Neuronal stem cell (in vitro differentiated cells): ENCODE measurements at regions not wholly inside any gene's neighbourhood (a gene's known extent, or its start where the extent isn't known, plus 50 kb on each side); places are given as distances from the start of the nearest gene placed in this dataset.

Experiments used
- DNase-seq: peaks from one replicate; pipeline ENCODE4 v3.0.0-alpha.2; 2013; ENCODE audit warnings: low spot score
- H2AFZ ChIP-seq: one replicate; pipeline ENCODE4 v1.6.1; 2013; ENCODE audit warnings: mild to moderate bottlenecking, low read length, inconsistent platforms
- H2AK5ac ChIP-seq: 2 replicates; pipeline ENCODE4 v1.6.1; 2013; ENCODE audit warnings: low read depth, mild to moderate bottlenecking, inconsistent platforms, low read length, moderate library complexity, mixed read lengths
- H2BK120ac ChIP-seq: 2 replicates; pipeline ENCODE4 v1.6.1; 2013; ENCODE audit warnings: low read depth, mild to moderate bottlenecking, inconsistent platforms, low read length, moderate library complexity, mixed read lengths
- H2BK12ac ChIP-seq: one replicate; pipeline ENCODE4 v1.6.1; 2013; ENCODE audit warnings: low read length, inconsistent platforms
- H2BK15ac ChIP-seq: 2 replicates; pipeline ENCODE4 v1.6.1; 2013; ENCODE audit warnings: mild to moderate bottlenecking, low read length, inconsistent platforms, mixed read lengths
- H2BK5ac ChIP-seq: one replicate; pipeline ENCODE4 v1.6.1; 2013; ENCODE audit warnings: inconsistent platforms, mild to moderate bottlenecking, low read length, moderate library complexity
- H3K14ac ChIP-seq: one replicate; pipeline ENCODE4 v1.6.1; 2013; ENCODE audit warnings: low read length, inconsistent platforms
- H3K18ac ChIP-seq: 2 replicates; pipeline ENCODE4 v1.6.1; 2013; ENCODE audit warnings: low read length, inconsistent platforms
- H3K23ac ChIP-seq: 2 replicates; pipeline ENCODE4 v1.6.1; 2013; ENCODE audit warnings: low read depth, mild to moderate bottlenecking, mixed read lengths, low read length, inconsistent platforms; ENCODE audit not compliant: poor library complexity
- H3K27ac ChIP-seq: replicated peaks from 3 replicates; pipeline ENCODE4 v1.5.1; 2013; ENCODE audit warnings: low read length, inconsistent platforms
- H3K27me3 ChIP-seq, 3 experiments: 2 replicates each; pipeline ENCODE4 v1.6.1; 2013; ENCODE audit warnings: low read length in 3 of 3, mild to moderate bottlenecking in 2 of 3, inconsistent platforms in 1 of 3, low read depth in 1 of 3, mixed read lengths in 1 of 3, moderate library complexity in 1 of 3; ENCODE audit not compliant: control insufficient read depth in 3 of 3, insufficient read depth in 3 of 3
- H3K36me3 ChIP-seq, 2 donors: replicated peaks in 1 of 2; 2 replicates each; pipeline ENCODE4 v1.6.1; 2013; ENCODE audit warnings: low read length in 2 of 2; ENCODE audit not compliant: control insufficient read depth in 2 of 2, insufficient read depth in 2 of 2
- H3K4ac ChIP-seq: 2 replicates; pipeline ENCODE4 v1.6.1; 2013; ENCODE audit warnings: inconsistent platforms, mild to moderate bottlenecking, low read length, moderate library complexity
- H3K4me1 ChIP-seq, 2 donors: 1 replicate in 1 of 2; 2 replicates in 1 of 2; pipeline ENCODE4 v1.6.1; 2013; ENCODE audit warnings: low read length in 2 of 2, low read depth in 1 of 2; ENCODE audit not compliant: control insufficient read depth in 2 of 2, insufficient read depth in 1 of 2
- H3K4me2 ChIP-seq: one replicate; pipeline ENCODE4 v1.6.1; 2013; ENCODE audit warnings: mild to moderate bottlenecking, low read length, inconsistent platforms; ENCODE audit not compliant: insufficient read depth, poor library complexity, severe bottlenecking
- H3K4me3 ChIP-seq, 2 donors: 2 replicates each; pipeline ENCODE4 v1.5.1; 2013; ENCODE audit warnings: low read length in 2 of 2, mild to moderate bottlenecking in 2 of 2, inconsistent platforms in 1 of 2, moderate library complexity in 1 of 2
- H3K79me1 ChIP-seq: one replicate; pipeline ENCODE4 v1.6.1; 2013; ENCODE audit warnings: low read depth, mild to moderate bottlenecking, inconsistent platforms, low read length, moderate library complexity
- H3K9ac ChIP-seq: one replicate; pipeline ENCODE4 v1.6.1; 2013; ENCODE audit warnings: mild to moderate bottlenecking, low read depth, low read length, inconsistent platforms; ENCODE audit not compliant: poor library complexity
- H3K9me3 ChIP-seq, 2 donors: replicated peaks in 1 of 2; 2 replicates each; pipeline versions ENCODE3 to v1.6.1; 2013; ENCODE audit warnings: low read length in 2 of 2, mild to moderate bottlenecking in 2 of 2, inconsistent platforms in 1 of 2, low read depth in 1 of 2, mixed read lengths in 1 of 2, moderate library complexity in 1 of 2; ENCODE audit not compliant: control insufficient read depth in 2 of 2, insufficient read depth in 1 of 2
- H4K8ac ChIP-seq: one replicate; pipeline ENCODE4 v1.6.1; 2013; ENCODE audit warnings: low read depth, mild to moderate bottlenecking, inconsistent platforms, low read length, moderate library complexity
- H4K91ac ChIP-seq: one replicate; pipeline ENCODE4 v1.6.1; 2013; ENCODE audit warnings: low read length, low read depth, mild to moderate bottlenecking, inconsistent platforms; ENCODE audit not compliant: poor library complexity
- WGBS, 2 donors: extraction: QIAGEN DNeasy Blood & Tissue Kit; methylation state at CpG; one replicate each; pipeline ENCODE4 v1.1.7; 2013; ENCODE audit warnings: missing lambda C conversion rate in 2 of 2, mixed read lengths in 1 of 2; ENCODE audit not compliant: insufficient read length in 2 of 2, insufficient replicate concordance in 1 of 2; ENCODE audit errors: extremely low coverage in 2 of 2; 5-methylcytosine and 5-hydroxymethylcytosine counted together

DNA sequence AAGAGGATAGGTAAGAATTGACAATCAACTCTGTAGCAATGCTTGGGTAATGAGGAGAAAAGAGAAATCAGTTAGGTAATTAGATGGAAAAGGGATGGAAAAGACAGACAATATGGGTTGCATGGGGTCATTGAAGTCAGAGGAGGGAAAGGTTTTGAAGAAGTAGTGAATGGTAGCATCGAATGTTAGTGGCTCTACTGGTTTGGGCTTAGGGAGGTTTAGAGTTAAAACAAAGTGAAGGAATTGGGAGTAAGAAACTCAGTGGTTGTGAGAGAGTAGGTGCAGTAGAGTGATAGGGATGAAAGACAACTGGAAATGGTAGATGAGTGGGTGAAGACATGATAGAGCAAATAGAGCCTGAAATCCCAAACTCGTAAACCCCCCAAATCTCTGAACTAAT lies 140.1 kb upstream of the ZFP64 start:
- H3K4ac ChIP-seq, result no peak overlapping the region
- no peak overlapping the region for H2BK12ac ChIP-seq
- H2AK5ac ChIP-seq, result no peak overlapping the region
- H3K4me3 ChIP-seq, result no peak overlapping the region
- no peak for DNase-seq
- no peak overlapping the region for H3K14ac ChIP-seq
- no peak overlapping the region for H3K23ac ChIP-seq
- no peaks in the 10 kb centered on the region for H3K79me1 ChIP-seq
- no peak overlapping the region for H2BK120ac ChIP-seq
- H4K8ac ChIP-seq, result no peak overlapping the region
- H3K36me3 ChIP-seq, result no peaks in the 10 kb centered on the region
- no peak overlapping the region for H2AFZ ChIP-seq
- H3K27ac ChIP-seq, result no peak overlapping the region
- H3K9ac ChIP-seq, result no peak overlapping the region
- H4K91ac ChIP-seq, result no peak overlapping the region
- no peak overlapping the region for H2BK15ac ChIP-seq
- no peaks in the 10 kb centered on the region for H3K4me1 ChIP-seq
- H3K4me2 ChIP-seq, result no peak overlapping the region
- peaks cover 0 to 8% (median 0%) of the 10 kb centered on the region in 3 experiments for H3K27me3 ChIP-seq
- H3K9me3 ChIP-seq, result peaks cover 1 to 5% of the 10 kb centered on the region in 2 donors
- H2BK5ac ChIP-seq, result no peak overlapping the region
- no peak overlapping the region for H3K18ac ChIP-seq
- WGBS, 2 donors, result no CpG with 5 or more reads among the region's 2 CpGs

GRCh38 chr20:52321396-52321795 lies 129.8 kb upstream of the ZFP64 start:
- Histone ChIP-seq H3K23ac (no peak overlapping the region), H3K79me1 (no peaks in the 10 kb centered on the region), H3K4me2 (no peak overlapping the region), H3K9ac (no peak overlapping the region), H4K8ac (no peak overlapping the region), H4K91ac (no peak overlapping the region), H3K4me3 (no peak overlapping the region), H2BK15ac (no peak overlapping the region), H3K14ac (no peak overlapping the region), H2BK12ac (no peak overlapping the region), H2BK5ac (no peak overlapping the region), H3K27ac (no peak overlapping the region), H2AFZ (no peak overlapping the region), H2BK120ac (no peak overlapping the region), H3K27me3 (peaks cover 0 to 9% (median 0%) of the 10 kb centered on the region in 3 experiments), H3K36me3 (no peaks in the 10 kb centered on the region), H3K9me3 (no peaks in the 10 kb centered on the region), H3K4me1 (no peaks in the 10 kb centered on the region), H3K4ac (no peak overlapping the region), H2AK5ac (no peak overlapping the region), H3K18ac (no peak overlapping the region)
- no CpG with 5 or more reads among the region's 3 CpGs for WGBS, 2 donors
- DNase-seq, result no peak

DNA sequence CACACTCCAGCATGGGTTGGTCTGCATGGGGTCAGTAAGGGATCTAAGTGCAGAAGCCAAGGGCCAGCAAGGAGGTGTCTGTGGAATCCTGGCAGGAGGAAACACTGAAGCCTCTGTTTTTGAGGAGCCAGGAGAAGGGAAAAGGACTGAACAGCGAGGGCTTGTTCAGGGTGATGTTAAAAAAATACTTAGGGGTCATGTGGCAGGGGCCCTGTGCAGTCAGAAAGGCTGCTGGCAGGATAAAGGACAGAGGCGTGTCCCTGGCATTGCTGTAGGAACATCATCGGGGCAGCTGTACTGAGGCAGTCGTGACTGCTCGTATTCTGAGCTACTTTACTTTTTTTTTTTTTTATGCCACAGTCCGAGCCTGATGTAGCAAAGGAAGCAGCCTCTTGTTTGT lies 127.1 kb upstream of the ZFP64 start:
- no peak overlapping the region for H2BK5ac ChIP-seq
- no peak overlapping the region for H3K27ac ChIP-seq
- no peak overlapping the region for H4K91ac ChIP-seq
- H3K9me3 ChIP-seq, result no peaks in the 10 kb centered on the region
- no peak overlapping the region for H3K14ac ChIP-seq
- peak overlapping the region; percentile 4 for H3K18ac ChIP-seq
- no peak overlapping the region for H2BK120ac ChIP-seq
- no peak overlapping the region for H3K4ac ChIP-seq
- no peaks in the 10 kb centered on the region for H3K36me3 ChIP-seq
- no peak overlapping the region for H2BK12ac ChIP-seq
- no peak overlapping the region for H3K9ac ChIP-seq
- H3K23ac ChIP-seq, result no peak overlapping the region
- H2AFZ ChIP-seq, result no peak overlapping the region
- H4K8ac ChIP-seq, result no peak overlapping the region
- H2AK5ac ChIP-seq, result no peak overlapping the region
- H3K27me3 ChIP-seq, result peaks cover 0 to 2% (median 0%) of the 10 kb centered on the region in 3 experiments
- WGBS, 2 donors, result no CpG with 5 or more reads among the region's 6 CpGs
- DNase-seq, result no peak
- H3K4me2 ChIP-seq, result no peak overlapping the region
- no peak overlapping the region for H3K4me3 ChIP-seq
- H2BK15ac ChIP-seq, result no peak overlapping the region
- H3K79me1 ChIP-seq, result no peaks in the 10 kb centered on the region
- H3K4me1 ChIP-seq, result peaks cover 0 to under 1% of the 10 kb centered on the region in 2 donors

- no peak overlapping the region for H3K4me3 ChIP-seq
Observed at GRCh38 chr20:52313341-52313963, 121.9 kb upstream of the ZFP64 start.

More at GRCh38 chr20:52313341-52313963, 121.9 kb upstream of the ZFP64 start:
- Histone ChIP-seq H3K27me3 (no peaks in the 10 kb centered on the region), H3K14ac (no peak overlapping the region), H3K27ac (no peak overlapping the region), H3K4me1 (peaks cover 0 to 3% of the 10 kb centered on the region in 2 donors), H3K9me3 (no peaks in the 10 kb centered on the region), H4K8ac (no peak overlapping the region), H2BK120ac (no peak overlapping the region), H2BK15ac (no peak overlapping the region), H2AK5ac (no peak overlapping the region), H3K36me3 (no peaks in the 10 kb centered on the region), H4K91ac (no peak overlapping the region), H3K4ac (no peak overlapping the region), H2BK12ac (no peak overlapping the region), H2AFZ (peak overlapping the region; percentile 53), H3K9ac (no peak overlapping the region), H3K79me1 (no peaks in the 10 kb centered on the region), H3K23ac (no peak overlapping the region), H3K4me2 (no peak overlapping the region), H3K18ac (no peak overlapping the region), H2BK5ac (no peak overlapping the region)
- peak; percentile 27 for DNase-seq
- no CpG with 5 or more reads among the region's 16 CpGs for WGBS, 2 donors
